ENCODE measurements at regions not wholly inside any gene's neighbourhood (a gene's known extent, or its start where the extent isn't known, plus 50 kb on each side); places are given as distances from the start of the nearest gene placed in this dataset.

DNA sequence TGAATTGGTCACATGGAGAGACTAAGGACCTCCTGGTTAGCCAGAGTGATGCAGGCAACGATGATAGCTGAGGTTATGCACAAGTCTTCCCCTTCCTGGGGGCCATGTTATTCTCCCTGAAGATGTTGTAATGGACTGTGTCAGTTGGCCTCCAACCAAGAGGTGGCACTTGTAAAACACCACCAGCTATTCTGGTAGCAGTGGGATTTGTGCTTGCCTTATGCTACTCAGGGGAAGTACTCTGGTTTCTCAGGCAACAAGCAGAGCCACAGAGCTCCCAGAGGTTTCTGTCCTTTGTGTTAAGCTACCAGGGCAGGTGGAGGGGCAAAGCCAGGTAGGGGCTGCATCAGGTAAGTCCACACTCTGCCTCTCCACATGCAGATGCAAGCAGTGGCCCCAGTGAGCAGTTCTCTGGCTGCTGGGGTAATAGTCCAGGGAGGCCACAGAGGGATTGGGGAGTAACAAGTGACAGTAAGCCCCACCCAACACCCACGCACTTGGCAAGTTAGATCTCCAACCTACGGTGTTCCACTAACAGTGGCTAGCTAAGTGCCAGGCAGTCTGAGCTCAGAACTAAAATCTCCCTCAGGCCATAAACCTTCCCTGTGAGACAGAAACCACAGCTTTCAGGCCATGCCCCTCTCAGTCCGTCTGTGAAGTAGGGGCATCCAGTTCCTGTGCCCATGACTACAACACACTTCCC is 99.7 kb downstream of the RND3 start:
- H3K4me1 ChIP-seq (ENCODE audit: control insufficient read depth, insufficient read depth, low read length) = no peaks in the 10 kb centered on the region
- no peaks in the 10 kb centered on the region for H3K9me3 ChIP-seq (ENCODE audit: control insufficient read depth, insufficient read depth, low read depth, low read length)
- CTCF ChIA-PET = no interaction called here
- in situ Hi-C loops (cut with HindIII; ENCODE audit: low pct_unique_long_range_greater_than_20kb, low sequenced_read_pairs) = no loop called here
- TF ChIP-seq TCF7L2 (IDR thresholded peaks at IDR 0.05; ENCODE audit: low read depth, low read length) (no peak), REST (IDR thresholded peaks at IDR 0.05; ENCODE audit: insufficient read depth in 1 of 2, low read depth in 2 of 2, low read length in 1 of 2) (no peak), POLR2AphosphoS5 (IDR thresholded peaks at IDR 0.05; ENCODE audit: low read depth, low read length) (no peak), SIN3A (IDR thresholded peaks at IDR 0.05; ENCODE audit: borderline replicate concordance, insufficient read depth, low read depth, low read length) (no peak)
- TF ChIP-seq, protein P1, sequence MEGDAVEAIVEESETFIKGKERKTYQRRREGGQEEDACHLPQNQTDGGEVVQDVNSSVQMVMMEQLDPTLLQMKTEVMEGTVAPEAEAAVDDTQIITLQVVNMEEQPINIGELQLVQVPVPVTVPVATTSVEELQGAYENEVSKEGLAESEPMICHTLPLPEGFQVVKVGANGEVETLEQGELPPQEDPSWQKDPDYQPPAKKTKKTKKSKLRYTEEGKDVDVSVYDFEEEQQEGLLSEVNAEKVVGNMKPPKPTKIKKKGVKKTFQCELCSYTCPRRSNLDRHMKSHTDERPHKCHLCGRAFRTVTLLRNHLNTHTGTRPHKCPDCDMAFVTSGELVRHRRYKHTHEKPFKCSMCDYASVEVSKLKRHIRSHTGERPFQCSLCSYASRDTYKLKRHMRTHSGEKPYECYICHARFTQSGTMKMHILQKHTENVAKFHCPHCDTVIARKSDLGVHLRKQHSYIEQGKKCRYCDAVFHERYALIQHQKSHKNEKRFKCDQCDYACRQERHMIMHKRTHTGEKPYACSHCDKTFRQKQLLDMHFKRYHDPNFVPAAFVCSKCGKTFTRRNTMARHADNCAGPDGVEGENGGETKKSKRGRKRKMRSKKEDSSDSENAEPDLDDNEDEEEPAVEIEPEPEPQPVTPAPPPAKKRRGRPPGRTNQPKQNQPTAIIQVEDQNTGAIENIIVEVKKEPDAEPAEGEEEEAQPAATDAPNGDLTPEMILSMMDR (IDR thresholded peaks at IDR 0.05) = no peak
- DNase-seq (ENCODE audit: low read depth, low spot score) (no peak), ATAC-seq (no peak)
- H3K27me3 ChIP-seq (ENCODE audit: control insufficient read depth, insufficient read depth, low read length) = no peaks in the 10 kb centered on the region
- no peak overlapping the region for H3K4me3 ChIP-seq (ENCODE audit: low read depth in 2 of 2, low read length in 2 of 2)
- intact Hi-C loops (cut with micrococcal nuclease; ENCODE audit: unreplicated experiment) = no loop called here
- POLR2A ChIA-PET = no interaction called here
- no peaks in the 10 kb centered on the region for H3K36me3 ChIP-seq (ENCODE audit: control insufficient read depth, insufficient read depth, low read length)
- BruUV-seq (replicated peaks) = no TSS peak
- no peak overlapping the region for H3K27ac ChIP-seq (ENCODE audit: low read length)

GRCh38 chr2:150385211-150385610 is 102.3 kb downstream of the RND3 start:
- ATAC-seq = no peak
- no peaks in the 10 kb centered on the region for H3K9me3 ChIP-seq (ENCODE audit: control insufficient read depth, insufficient read depth, low read depth, low read length)
- no peak overlapping the region for H3K27ac ChIP-seq (ENCODE audit: low read length)
- ChIA-PET POLR2A (no interaction called here), CTCF (no interaction called here)
- in situ Hi-C loops (cut with HindIII; ENCODE audit: low pct_unique_long_range_greater_than_20kb, low sequenced_read_pairs) (no loop called here), intact Hi-C loops (cut with micrococcal nuclease; ENCODE audit: unreplicated experiment) (no loop called here)
- no peaks in the 10 kb centered on the region for H3K27me3 ChIP-seq (ENCODE audit: control insufficient read depth, insufficient read depth, low read length)
- no peak overlapping the region for H3K4me3 ChIP-seq (ENCODE audit: low read depth in 2 of 2, low read length in 2 of 2)
- BruUV-seq (replicated peaks) = no TSS peak
- H3K4me1 ChIP-seq (ENCODE audit: control insufficient read depth, insufficient read depth, low read length) = no peaks in the 10 kb centered on the region
- TF ChIP-seq TCF7L2 (IDR thresholded peaks at IDR 0.05; ENCODE audit: low read depth, low read length) (no peak), POLR2AphosphoS5 (IDR thresholded peaks at IDR 0.05; ENCODE audit: low read depth, low read length) (no peak), REST (IDR thresholded peaks at IDR 0.05; ENCODE audit: insufficient read depth in 1 of 2, low read depth in 2 of 2, low read length in 1 of 2) (no peak), SIN3A (IDR thresholded peaks at IDR 0.05; ENCODE audit: borderline replicate concordance, insufficient read depth, low read depth, low read length) (no peak)
- TF ChIP-seq, protein P1 (IDR thresholded peaks at IDR 0.05) = no peak
- H3K36me3 ChIP-seq (ENCODE audit: control insufficient read depth, insufficient read depth, low read length) = no peaks in the 10 kb centered on the region
- DNase-seq (ENCODE audit: low read depth, low spot score) = no peak
